Neuronal stem cell (in vitro differentiated cells): ENCODE measurements at regions not wholly inside any gene's neighbourhood (a gene's known extent, or its start where the extent isn't known, plus 50 kb on each side); places are given as distances from the start of the nearest gene placed in this dataset.

Experiments used
- DNase-seq: peaks from one replicate; pipeline ENCODE4 v3.0.0-alpha.2; 2013; ENCODE audit warnings: low spot score
- H2AFZ ChIP-seq: one replicate; pipeline ENCODE4 v1.6.1; 2013; ENCODE audit warnings: mild to moderate bottlenecking, low read length, inconsistent platforms
- H2AK5ac ChIP-seq: 2 replicates; pipeline ENCODE4 v1.6.1; 2013; ENCODE audit warnings: low read depth, mild to moderate bottlenecking, inconsistent platforms, low read length, moderate library complexity, mixed read lengths
- H2BK120ac ChIP-seq: 2 replicates; pipeline ENCODE4 v1.6.1; 2013; ENCODE audit warnings: low read depth, mild to moderate bottlenecking, inconsistent platforms, low read length, moderate library complexity, mixed read lengths
- H2BK12ac ChIP-seq: one replicate; pipeline ENCODE4 v1.6.1; 2013; ENCODE audit warnings: low read length, inconsistent platforms
- H2BK15ac ChIP-seq: 2 replicates; pipeline ENCODE4 v1.6.1; 2013; ENCODE audit warnings: mild to moderate bottlenecking, low read length, inconsistent platforms, mixed read lengths
- H2BK5ac ChIP-seq: one replicate; pipeline ENCODE4 v1.6.1; 2013; ENCODE audit warnings: inconsistent platforms, mild to moderate bottlenecking, low read length, moderate library complexity
- H3K14ac ChIP-seq: one replicate; pipeline ENCODE4 v1.6.1; 2013; ENCODE audit warnings: low read length, inconsistent platforms
- H3K18ac ChIP-seq: 2 replicates; pipeline ENCODE4 v1.6.1; 2013; ENCODE audit warnings: low read length, inconsistent platforms
- H3K23ac ChIP-seq: 2 replicates; pipeline ENCODE4 v1.6.1; 2013; ENCODE audit warnings: low read depth, mild to moderate bottlenecking, mixed read lengths, low read length, inconsistent platforms; ENCODE audit not compliant: poor library complexity
- H3K27ac ChIP-seq: replicated peaks from 3 replicates; pipeline ENCODE4 v1.5.1; 2013; ENCODE audit warnings: low read length, inconsistent platforms
- H3K27me3 ChIP-seq, 3 experiments: 2 replicates each; pipeline ENCODE4 v1.6.1; 2013; ENCODE audit warnings: low read length in 3 of 3, mild to moderate bottlenecking in 2 of 3, inconsistent platforms in 1 of 3, low read depth in 1 of 3, mixed read lengths in 1 of 3, moderate library complexity in 1 of 3; ENCODE audit not compliant: control insufficient read depth in 3 of 3, insufficient read depth in 3 of 3
- H3K36me3 ChIP-seq, 2 donors: replicated peaks in 1 of 2; 2 replicates each; pipeline ENCODE4 v1.6.1; 2013; ENCODE audit warnings: low read length in 2 of 2; ENCODE audit not compliant: control insufficient read depth in 2 of 2, insufficient read depth in 2 of 2
- H3K4ac ChIP-seq: 2 replicates; pipeline ENCODE4 v1.6.1; 2013; ENCODE audit warnings: inconsistent platforms, mild to moderate bottlenecking, low read length, moderate library complexity
- H3K4me1 ChIP-seq, 2 donors: 1 replicate in 1 of 2; 2 replicates in 1 of 2; pipeline ENCODE4 v1.6.1; 2013; ENCODE audit warnings: low read length in 2 of 2, low read depth in 1 of 2; ENCODE audit not compliant: control insufficient read depth in 2 of 2, insufficient read depth in 1 of 2
- H3K4me2 ChIP-seq: one replicate; pipeline ENCODE4 v1.6.1; 2013; ENCODE audit warnings: mild to moderate bottlenecking, low read length, inconsistent platforms; ENCODE audit not compliant: insufficient read depth, poor library complexity, severe bottlenecking
- H3K4me3 ChIP-seq, 2 donors: 2 replicates each; pipeline ENCODE4 v1.5.1; 2013; ENCODE audit warnings: low read length in 2 of 2, mild to moderate bottlenecking in 2 of 2, inconsistent platforms in 1 of 2, moderate library complexity in 1 of 2
- H3K79me1 ChIP-seq: one replicate; pipeline ENCODE4 v1.6.1; 2013; ENCODE audit warnings: low read depth, mild to moderate bottlenecking, inconsistent platforms, low read length, moderate library complexity
- H3K9ac ChIP-seq: one replicate; pipeline ENCODE4 v1.6.1; 2013; ENCODE audit warnings: mild to moderate bottlenecking, low read depth, low read length, inconsistent platforms; ENCODE audit not compliant: poor library complexity
- H3K9me3 ChIP-seq, 2 donors: replicated peaks in 1 of 2; 2 replicates each; pipeline versions ENCODE3 to v1.6.1; 2013; ENCODE audit warnings: low read length in 2 of 2, mild to moderate bottlenecking in 2 of 2, inconsistent platforms in 1 of 2, low read depth in 1 of 2, mixed read lengths in 1 of 2, moderate library complexity in 1 of 2; ENCODE audit not compliant: control insufficient read depth in 2 of 2, insufficient read depth in 1 of 2
- H4K8ac ChIP-seq: one replicate; pipeline ENCODE4 v1.6.1; 2013; ENCODE audit warnings: low read depth, mild to moderate bottlenecking, inconsistent platforms, low read length, moderate library complexity
- H4K91ac ChIP-seq: one replicate; pipeline ENCODE4 v1.6.1; 2013; ENCODE audit warnings: low read length, low read depth, mild to moderate bottlenecking, inconsistent platforms; ENCODE audit not compliant: poor library complexity
- WGBS, 2 donors: extraction: QIAGEN DNeasy Blood & Tissue Kit; methylation state at CpG; one replicate each; pipeline ENCODE4 v1.1.7; 2013; ENCODE audit warnings: missing lambda C conversion rate in 2 of 2, mixed read lengths in 1 of 2; ENCODE audit not compliant: insufficient read length in 2 of 2, insufficient replicate concordance in 1 of 2; ENCODE audit errors: extremely low coverage in 2 of 2; 5-methylcytosine and 5-hydroxymethylcytosine counted together

- Histone ChIP-seq H3K4me1 (no peaks in the 10 kb centered on the region), H2BK15ac (no peak overlapping the region), H3K4me2 (no peak overlapping the region), H3K4me3 (no peak overlapping the region), H2BK5ac (no peak overlapping the region), H3K36me3 (no peaks in the 10 kb centered on the region), H3K27ac (no peak overlapping the region), H2BK12ac (no peak overlapping the region), H3K79me1 (no peaks in the 10 kb centered on the region), H3K18ac (no peak overlapping the region), H3K9me3 (no peaks in the 10 kb centered on the region), H2AFZ (no peak overlapping the region), H4K8ac (no peak overlapping the region), H3K27me3 (no peaks in the 10 kb centered on the region), H3K23ac (no peak overlapping the region), H2AK5ac (no peak overlapping the region), H3K9ac (no peak overlapping the region), H4K91ac (no peak overlapping the region), H3K14ac (no peak overlapping the region), H3K4ac (no peak overlapping the region), H2BK120ac (no peak overlapping the region)
- DNase-seq, result no peak
- WGBS, 2 donors, result no CpG with 5 or more reads among the region's 3 CpGs
Measured at GRCh38 chr1:166594646-166595045, 244.6 kb upstream of the POGK start.

- H2BK120ac ChIP-seq, result no peak overlapping the region
- H3K14ac ChIP-seq, result no peak overlapping the region
- H3K4me1 ChIP-seq, result no peaks in the 10 kb centered on the region
- H3K4me2 ChIP-seq, result no peak overlapping the region
- H4K91ac ChIP-seq, result no peak overlapping the region
- H2BK15ac ChIP-seq, result no peak overlapping the region
- no peak overlapping the region for H2BK5ac ChIP-seq
- no peaks in the 10 kb centered on the region for H3K27me3 ChIP-seq
- no peak overlapping the region for H3K4ac ChIP-seq
- H3K79me1 ChIP-seq, result no peaks in the 10 kb centered on the region
- no peak overlapping the region for H3K27ac ChIP-seq
- H2AFZ ChIP-seq, result no peak overlapping the region
- H3K9me3 ChIP-seq, result no peaks in the 10 kb centered on the region
- no peak overlapping the region for H3K23ac ChIP-seq
- H2BK12ac ChIP-seq, result no peak overlapping the region
- H3K4me3 ChIP-seq, result no peak overlapping the region
- no peak overlapping the region for H3K9ac ChIP-seq
- H2AK5ac ChIP-seq, result no peak overlapping the region
- H3K36me3 ChIP-seq, result no peaks in the 10 kb centered on the region
- no peak overlapping the region for H3K18ac ChIP-seq
- H4K8ac ChIP-seq, result no peak overlapping the region
- DNase-seq, result no peak
Measured at GRCh38 chr1:166597516-166597915, 241.8 kb upstream of the POGK start.

- Histone ChIP-seq H3K9me3 (no peaks in the 10 kb centered on the region), H3K36me3 (no peaks in the 10 kb centered on the region)
- DNase-seq, result no peak
Measured at GRCh38 chr1:166600574-166600973, 238.7 kb upstream of the POGK start.

GRCh38 chr1:166601650-166602278, 237.5 kb upstream of the POGK start:
- H3K36me3 ChIP-seq, result no peaks in the 10 kb centered on the region
- no peak overlapping the region for H2AK5ac ChIP-seq
- H3K79me1 ChIP-seq, result no peaks in the 10 kb centered on the region
- no peak overlapping the region for H2BK120ac ChIP-seq
- no peak overlapping the region for H3K9ac ChIP-seq
- no peak overlapping the region for H3K18ac ChIP-seq
- DNase-seq, result no peak
- no peak overlapping the region for H3K4me2 ChIP-seq
- H4K8ac ChIP-seq, result no peak overlapping the region
- H3K4ac ChIP-seq, result no peak overlapping the region
- H2BK12ac ChIP-seq, result no peak overlapping the region
- H3K9me3 ChIP-seq, result no peaks in the 10 kb centered on the region
- H3K27me3 ChIP-seq, result no peaks in the 10 kb centered on the region
- H2BK5ac ChIP-seq, result no peak overlapping the region
- no peak overlapping the region for H3K23ac ChIP-seq
- H4K91ac ChIP-seq, result no peak overlapping the region
- H2BK15ac ChIP-seq, result no peak overlapping the region
- no peak overlapping the region for H3K4me3 ChIP-seq
- no peaks in the 10 kb centered on the region for H3K4me1 ChIP-seq
- no peak overlapping the region for H3K14ac ChIP-seq
- no peak overlapping the region for H3K27ac ChIP-seq
- no CpG with 5 or more reads among the region's 5 CpGs for WGBS, 2 donors
- no peak overlapping the region for H2AFZ ChIP-seq

More at GRCh38 chr1:166600574-166600973, 238.7 kb upstream of the POGK start:
- no CpG with 5 or more reads among the region's 1 CpG for WGBS, 2 donors
- H2BK15ac ChIP-seq, result no peak overlapping the region
- H3K23ac ChIP-seq, result no peak overlapping the region
- no peak overlapping the region for H3K27ac ChIP-seq
- H3K27me3 ChIP-seq, result no peaks in the 10 kb centered on the region
- no peak overlapping the region for H2BK120ac ChIP-seq
- no peak overlapping the region for H3K18ac ChIP-seq
- H2AFZ ChIP-seq, result no peak overlapping the region
- no peak overlapping the region for H2BK5ac ChIP-seq
- no peak overlapping the region for H3K14ac ChIP-seq
- no peak overlapping the region for H2BK12ac ChIP-seq
- no peak overlapping the region for H3K9ac ChIP-seq
- no peak overlapping the region for H3K4me2 ChIP-seq
- no peaks in the 10 kb centered on the region for H3K79me1 ChIP-seq
- H4K91ac ChIP-seq, result no peak overlapping the region
- no peak overlapping the region for H3K4ac ChIP-seq
- no peak overlapping the region for H3K4me3 ChIP-seq
- no peaks in the 10 kb centered on the region for H3K4me1 ChIP-seq
- H2AK5ac ChIP-seq, result no peak overlapping the region
- H4K8ac ChIP-seq, result no peak overlapping the region
